Left ventricle myocardium inferior (tissue), 1 donor: ENCODE measurements at regions not wholly inside any gene's neighbourhood (a gene's known extent, or its start where the extent isn't known, plus 50 kb on each side); places are given as distances from the start of the nearest gene placed in this dataset.

Experiments
- DNase-seq: peaks from one replicate; pipeline ENCODE4 v3.0.0-alpha.2; 2020
- H3K27ac ChIP-seq: fragments of 200-600 bp; replicated peaks from 2 replicates; pipeline ENCODE4 v1.8.0; 2021
- H3K27me3 ChIP-seq: fragments of 200-600 bp; 2 replicates; pipeline ENCODE4 v1.8.0; 2021; ENCODE audit warnings: low read depth
- H3K36me3 ChIP-seq: fragments of 200-600 bp; 2 replicates; pipeline ENCODE4 v1.8.0; 2021
- H3K4me1 ChIP-seq: fragments of 200-600 bp; 2 replicates; pipeline ENCODE4 v1.8.0; 2021
- H3K4me3 ChIP-seq: fragments of 200-600 bp; 2 replicates; pipeline ENCODE4 v1.8.0; 2021; ENCODE audit warnings: mild to moderate bottlenecking, moderate library complexity
- H3K9me3 ChIP-seq: fragments of 200-600 bp; replicated peaks from 2 replicates; pipeline ENCODE4 v1.8.0; 2021
- intact Hi-C: fragments of 100-400 bp; cut with micrococcal nuclease; formaldehyde crosslinking; loops from one replicate; pipeline ENCODE4 v1.11.0; 2022
- TF ChIP-seq, protein P1 (sequence below): fragments of 200-600 bp; IDR thresholded peaks from 2 replicates; pipeline ENCODE4 v1.8.0; 2021; ENCODE audit warnings: antibody characterized with exemption, mild to moderate bottlenecking, borderline replicate concordance
- donor health status: DM: no; HTN: yes; CAD: no; lungs with severe emphysema.

DNA sequence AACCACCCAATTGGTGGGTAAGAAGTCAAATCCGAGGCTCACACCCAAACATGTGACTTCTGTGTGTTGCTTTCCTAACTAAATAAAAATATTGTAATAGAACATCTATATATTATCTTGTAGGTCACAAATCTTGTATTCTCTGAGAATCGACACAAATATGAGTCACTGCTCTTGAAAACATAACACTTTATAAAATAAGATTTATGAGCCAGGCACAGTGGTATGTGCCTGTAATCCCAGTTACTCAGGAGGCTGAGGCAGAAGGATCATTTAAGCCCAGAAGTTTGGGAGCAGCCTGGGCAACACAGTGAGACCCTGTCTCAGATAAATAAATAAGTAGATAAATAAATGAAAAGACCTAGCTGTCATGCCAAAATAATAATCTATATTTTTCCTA is 624.1 kb downstream of the ANXA1 start:
- Histone ChIP-seq H3K9me3 (no peaks in the 10 kb centered on the region), H3K27me3 (no peaks in the 10 kb centered on the region), H3K27ac (no peak overlapping the region), H3K4me1 (no peaks in the 10 kb centered on the region), H3K4me3 (no peak overlapping the region), H3K36me3 (no peaks in the 10 kb centered on the region)
- no peak for DNase-seq
- TF ChIP-seq, protein P1, sequence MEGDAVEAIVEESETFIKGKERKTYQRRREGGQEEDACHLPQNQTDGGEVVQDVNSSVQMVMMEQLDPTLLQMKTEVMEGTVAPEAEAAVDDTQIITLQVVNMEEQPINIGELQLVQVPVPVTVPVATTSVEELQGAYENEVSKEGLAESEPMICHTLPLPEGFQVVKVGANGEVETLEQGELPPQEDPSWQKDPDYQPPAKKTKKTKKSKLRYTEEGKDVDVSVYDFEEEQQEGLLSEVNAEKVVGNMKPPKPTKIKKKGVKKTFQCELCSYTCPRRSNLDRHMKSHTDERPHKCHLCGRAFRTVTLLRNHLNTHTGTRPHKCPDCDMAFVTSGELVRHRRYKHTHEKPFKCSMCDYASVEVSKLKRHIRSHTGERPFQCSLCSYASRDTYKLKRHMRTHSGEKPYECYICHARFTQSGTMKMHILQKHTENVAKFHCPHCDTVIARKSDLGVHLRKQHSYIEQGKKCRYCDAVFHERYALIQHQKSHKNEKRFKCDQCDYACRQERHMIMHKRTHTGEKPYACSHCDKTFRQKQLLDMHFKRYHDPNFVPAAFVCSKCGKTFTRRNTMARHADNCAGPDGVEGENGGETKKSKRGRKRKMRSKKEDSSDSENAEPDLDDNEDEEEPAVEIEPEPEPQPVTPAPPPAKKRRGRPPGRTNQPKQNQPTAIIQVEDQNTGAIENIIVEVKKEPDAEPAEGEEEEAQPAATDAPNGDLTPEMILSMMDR: no peak
- intact Hi-C loops: no loop called here

DNA sequence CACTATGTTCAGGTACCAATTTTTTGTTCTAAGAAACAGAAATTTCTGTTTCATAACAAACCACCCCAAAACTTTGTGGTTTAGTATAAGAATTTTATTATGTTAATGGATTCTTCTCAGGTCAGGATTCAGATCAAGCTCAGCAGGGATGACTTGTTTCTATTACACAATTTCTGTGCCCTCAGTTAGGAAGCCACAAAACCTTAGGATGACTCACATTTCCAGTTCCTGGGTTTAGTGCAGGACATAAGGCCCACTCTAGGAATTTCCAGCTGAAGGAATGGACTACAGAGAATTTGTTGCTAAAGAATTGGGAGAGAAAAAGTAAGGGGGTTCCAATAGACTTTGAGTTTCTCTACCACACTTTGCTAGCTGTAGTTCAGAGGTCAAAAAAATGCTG is 629.3 kb downstream of the ANXA1 start:
- Histone ChIP-seq H3K9me3 (peaks cover 13% of the 10 kb centered on the region), H3K27ac (no peak overlapping the region), H3K4me3 (no peak overlapping the region), H3K27me3 (no peaks in the 10 kb centered on the region), H3K4me1 (no peaks in the 10 kb centered on the region), H3K36me3 (no peaks in the 10 kb centered on the region)
- intact Hi-C loops: no loop called here
- DNase-seq: no peak
- TF ChIP-seq, protein P1: no peak

DNA sequence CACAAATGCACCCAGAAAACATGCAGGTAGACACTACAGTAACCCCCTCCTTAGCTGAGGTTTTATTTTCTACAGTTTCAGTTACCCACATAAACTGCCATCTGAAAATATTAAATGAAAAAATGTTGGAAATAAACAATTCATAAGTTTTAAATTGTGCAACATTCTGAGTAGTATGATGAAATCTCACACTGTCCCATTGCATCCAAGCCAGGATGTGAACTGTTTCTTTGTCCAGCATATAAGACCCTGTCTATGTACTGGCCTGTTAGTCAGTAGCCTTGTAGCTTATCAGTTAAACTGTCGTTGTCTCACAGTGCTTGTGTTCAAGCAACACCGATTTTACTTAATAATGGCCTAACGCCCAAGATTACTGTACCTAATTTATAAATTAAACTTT is 630.5 kb downstream of the ANXA1 start:
- TF ChIP-seq, protein P1: no peak
- H3K4me1 ChIP-seq: no peaks in the 10 kb centered on the region
- H3K4me3 ChIP-seq: no peak overlapping the region
- H3K36me3 ChIP-seq: no peaks in the 10 kb centered on the region
- intact Hi-C loops: no loop called here
- no peak overlapping the region for H3K27ac ChIP-seq
- no peaks in the 10 kb centered on the region for H3K27me3 ChIP-seq
- peaks cover 24% of the 10 kb centered on the region for H3K9me3 ChIP-seq
- DNase-seq: no peak

DNA sequence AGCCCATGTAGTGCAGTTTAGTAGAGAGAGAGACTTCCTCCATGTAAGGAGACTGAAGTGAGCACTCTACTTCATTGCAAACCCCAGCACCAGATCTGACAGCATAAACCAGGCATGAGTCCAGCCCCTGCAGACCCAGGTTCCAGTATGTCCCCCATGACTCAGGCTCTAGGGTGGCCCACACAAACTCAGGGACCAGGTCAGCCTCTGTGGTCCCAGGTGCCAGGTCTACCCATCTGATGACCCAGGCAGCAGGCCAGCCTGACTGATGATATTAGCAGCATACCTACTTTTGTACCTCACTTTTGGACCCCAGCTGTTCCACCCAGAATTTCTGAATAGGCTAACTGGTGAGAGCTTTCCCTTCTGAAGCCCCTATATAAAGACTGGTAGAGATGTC is 647.8 kb downstream of the ANXA1 start:
- Histone ChIP-seq H3K36me3 (no peaks in the 10 kb centered on the region), H3K27me3 (no peaks in the 10 kb centered on the region), H3K9me3 (peaks cover 3% of the 10 kb centered on the region), H3K4me3 (no peak overlapping the region), H3K4me1 (no peaks in the 10 kb centered on the region), H3K27ac (no peak overlapping the region)
- intact Hi-C loops: no loop called here
- TF ChIP-seq, protein P1: no peak
- DNase-seq: no peak

DNA sequence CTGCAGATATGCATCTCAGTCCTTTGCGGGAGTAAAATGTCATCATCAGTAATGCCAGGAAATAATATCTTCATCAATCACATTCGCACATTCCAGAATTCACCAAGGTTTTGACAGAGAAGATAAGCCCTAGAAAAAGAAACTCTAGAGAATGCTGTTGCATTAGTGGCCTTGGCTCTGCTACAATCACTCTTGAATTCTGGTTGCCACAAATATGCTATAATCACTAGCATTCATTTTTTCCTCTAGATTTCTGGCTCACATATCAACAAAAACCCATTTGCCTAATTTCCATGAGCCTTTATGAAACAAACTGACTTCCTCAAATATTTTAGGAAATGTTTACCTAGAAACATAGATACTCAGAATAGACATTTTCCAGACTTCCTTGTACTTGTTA is 653.4 kb downstream of the ANXA1 start:
- DNase-seq: no peak
- Histone ChIP-seq H3K36me3 (no peaks in the 10 kb centered on the region), H3K9me3 (no peaks in the 10 kb centered on the region), H3K4me1 (no peaks in the 10 kb centered on the region), H3K4me3 (no peak overlapping the region), H3K27ac (no peak overlapping the region), H3K27me3 (no peaks in the 10 kb centered on the region)
- TF ChIP-seq, protein P1: no peak
- intact Hi-C loops: no loop called here
